K562 (cell line): ENCODE measurements at regions not wholly inside any gene's neighbourhood (a gene's known extent, or its start where the extent isn't known, plus 50 kb on each side); places are given as distances from the start of the nearest gene placed in this dataset.

Source experiments
- ARID1B ChIP-seq: fragments of 450-650 bp; IDR thresholded peaks from 2 replicates; pipeline ENCODE4 v1.6.1; 2016; ENCODE audit warnings: antibody characterized with exemption, mild to moderate bottlenecking, inconsistent platforms
- BCL6 ChIP-seq: fragments of 250-450 bp; sonication (Bioruptor Pico); IDR thresholded peaks from 2 replicates; pipeline ENCODE4 v1.4.0; 2020
- EZH2 ChIP-seq: IDR thresholded peaks from 2 replicates; pipeline ENCODE4 v1.6.1; 2012; ENCODE audit warnings: low read depth, mild to moderate bottlenecking, inconsistent platforms, low read length, borderline replicate concordance
- JUNB ChIP-seq: fragments of 450-650 bp; formaldehyde crosslinking; conservative IDR thresholded peaks from 2 replicates; pipeline ENCODE4 v1.4.0; 2020; ENCODE audit warnings: mild to moderate bottlenecking
- POLR2AphosphoS5 ChIP-seq: IDR thresholded peaks from 2 replicates; pipeline ENCODE4 v1.6.1; 2011; ENCODE audit warnings: mild to moderate bottlenecking, low read depth, low read length, moderate library complexity; ENCODE audit not compliant: control insufficient read depth, insufficient read depth
- SETDB1 ChIP-seq: IDR thresholded peaks from one replicate; pipeline ENCODE4 v1.6.1; 2012; ENCODE audit warnings: low read length, control low read depth, inconsistent platforms
- ZNF778 ChIP-seq: fragments of 450-650 bp; formaldehyde crosslinking; IDR thresholded peaks from 2 replicates; pipeline ENCODE4 v1.4.0; 2020; ENCODE audit warnings: mild to moderate bottlenecking, moderate library complexity
- TF ChIP-seq, protein P1 (sequence below): fragments of 250-450 bp; sonication (Bioruptor Pico); IDR thresholded peaks from 2 replicates; pipeline ENCODE4 v1.4.0; 2020; ENCODE audit warnings: mild to moderate bottlenecking
- TF ChIP-seq, protein P2 (sequence below), 2 experiments: fragments of 450-650 bp; IDR thresholded peaks; 2 replicates each; pipeline ENCODE4 v1.6.1; 2016; ENCODE audit warnings: mild to moderate bottlenecking in 2 of 2, borderline replicate concordance in 1 of 2, low read depth in 1 of 2, moderate library complexity in 1 of 2
- TF ChIP-seq, protein P3 (sequence below): sonication (generic); formaldehyde crosslinking; IDR thresholded peaks from 2 replicates; pipeline ENCODE4 v1.8.1; 2022; ENCODE audit warnings: missing genetic modification reagents
- TF ChIP-seq, protein P4 (sequence below): sonication (generic); formaldehyde crosslinking; IDR thresholded peaks from 2 replicates; pipeline ENCODE4 v1.8.0; 2022; ENCODE audit warnings: mild to moderate bottlenecking, missing genetic modification reagents
- TF ChIP-seq, protein P5 (sequence below): fragments of 450-650 bp; IDR thresholded peaks from 2 replicates; pipeline ENCODE4 v1.6.1; 2016; ENCODE audit warnings: antibody characterized with exemption

DNA sequence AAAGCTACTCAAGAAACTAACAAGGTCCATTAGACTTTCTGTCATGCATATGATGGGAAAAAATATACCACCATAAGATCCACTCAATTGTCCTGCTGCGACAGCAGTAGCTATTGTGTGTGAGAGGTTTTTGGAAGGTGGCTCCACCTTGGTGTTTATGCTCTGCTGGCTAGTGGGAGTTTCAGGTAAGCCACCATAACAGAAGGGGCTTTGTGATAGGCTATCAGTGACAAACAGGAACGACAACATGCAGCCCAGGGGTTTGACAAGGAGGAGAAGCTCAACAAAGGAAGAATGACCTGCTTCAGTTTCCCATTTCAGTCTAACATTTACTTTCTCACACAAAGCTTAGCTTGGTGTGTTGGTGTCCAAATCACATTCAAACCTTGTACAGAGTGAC, 182.6 kb downstream of the ATOH1 start:
- TF ChIP-seq, protein P1, sequence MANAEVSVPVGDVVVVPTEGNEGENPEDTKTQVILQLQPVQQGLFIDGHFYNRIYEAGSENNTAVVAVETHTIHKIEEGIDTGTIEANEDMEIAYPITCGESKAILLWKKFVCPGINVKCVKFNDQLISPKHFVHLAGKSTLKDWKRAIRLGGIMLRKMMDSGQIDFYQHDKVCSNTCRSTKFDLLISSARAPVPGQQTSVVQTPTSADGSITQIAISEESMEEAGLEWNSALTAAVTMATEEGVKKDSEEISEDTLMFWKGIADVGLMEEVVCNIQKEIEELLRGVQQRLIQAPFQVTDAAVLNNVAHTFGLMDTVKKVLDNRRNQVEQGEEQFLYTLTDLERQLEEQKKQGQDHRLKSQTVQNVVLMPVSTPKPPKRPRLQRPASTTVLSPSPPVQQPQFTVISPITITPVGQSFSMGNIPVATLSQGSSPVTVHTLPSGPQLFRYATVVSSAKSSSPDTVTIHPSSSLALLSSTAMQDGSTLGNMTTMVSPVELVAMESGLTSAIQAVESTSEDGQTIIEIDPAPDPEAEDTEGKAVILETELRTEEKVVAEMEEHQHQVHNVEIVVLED (CRISPR knock-in tag): no peak
- TF ChIP-seq, protein P2, sequence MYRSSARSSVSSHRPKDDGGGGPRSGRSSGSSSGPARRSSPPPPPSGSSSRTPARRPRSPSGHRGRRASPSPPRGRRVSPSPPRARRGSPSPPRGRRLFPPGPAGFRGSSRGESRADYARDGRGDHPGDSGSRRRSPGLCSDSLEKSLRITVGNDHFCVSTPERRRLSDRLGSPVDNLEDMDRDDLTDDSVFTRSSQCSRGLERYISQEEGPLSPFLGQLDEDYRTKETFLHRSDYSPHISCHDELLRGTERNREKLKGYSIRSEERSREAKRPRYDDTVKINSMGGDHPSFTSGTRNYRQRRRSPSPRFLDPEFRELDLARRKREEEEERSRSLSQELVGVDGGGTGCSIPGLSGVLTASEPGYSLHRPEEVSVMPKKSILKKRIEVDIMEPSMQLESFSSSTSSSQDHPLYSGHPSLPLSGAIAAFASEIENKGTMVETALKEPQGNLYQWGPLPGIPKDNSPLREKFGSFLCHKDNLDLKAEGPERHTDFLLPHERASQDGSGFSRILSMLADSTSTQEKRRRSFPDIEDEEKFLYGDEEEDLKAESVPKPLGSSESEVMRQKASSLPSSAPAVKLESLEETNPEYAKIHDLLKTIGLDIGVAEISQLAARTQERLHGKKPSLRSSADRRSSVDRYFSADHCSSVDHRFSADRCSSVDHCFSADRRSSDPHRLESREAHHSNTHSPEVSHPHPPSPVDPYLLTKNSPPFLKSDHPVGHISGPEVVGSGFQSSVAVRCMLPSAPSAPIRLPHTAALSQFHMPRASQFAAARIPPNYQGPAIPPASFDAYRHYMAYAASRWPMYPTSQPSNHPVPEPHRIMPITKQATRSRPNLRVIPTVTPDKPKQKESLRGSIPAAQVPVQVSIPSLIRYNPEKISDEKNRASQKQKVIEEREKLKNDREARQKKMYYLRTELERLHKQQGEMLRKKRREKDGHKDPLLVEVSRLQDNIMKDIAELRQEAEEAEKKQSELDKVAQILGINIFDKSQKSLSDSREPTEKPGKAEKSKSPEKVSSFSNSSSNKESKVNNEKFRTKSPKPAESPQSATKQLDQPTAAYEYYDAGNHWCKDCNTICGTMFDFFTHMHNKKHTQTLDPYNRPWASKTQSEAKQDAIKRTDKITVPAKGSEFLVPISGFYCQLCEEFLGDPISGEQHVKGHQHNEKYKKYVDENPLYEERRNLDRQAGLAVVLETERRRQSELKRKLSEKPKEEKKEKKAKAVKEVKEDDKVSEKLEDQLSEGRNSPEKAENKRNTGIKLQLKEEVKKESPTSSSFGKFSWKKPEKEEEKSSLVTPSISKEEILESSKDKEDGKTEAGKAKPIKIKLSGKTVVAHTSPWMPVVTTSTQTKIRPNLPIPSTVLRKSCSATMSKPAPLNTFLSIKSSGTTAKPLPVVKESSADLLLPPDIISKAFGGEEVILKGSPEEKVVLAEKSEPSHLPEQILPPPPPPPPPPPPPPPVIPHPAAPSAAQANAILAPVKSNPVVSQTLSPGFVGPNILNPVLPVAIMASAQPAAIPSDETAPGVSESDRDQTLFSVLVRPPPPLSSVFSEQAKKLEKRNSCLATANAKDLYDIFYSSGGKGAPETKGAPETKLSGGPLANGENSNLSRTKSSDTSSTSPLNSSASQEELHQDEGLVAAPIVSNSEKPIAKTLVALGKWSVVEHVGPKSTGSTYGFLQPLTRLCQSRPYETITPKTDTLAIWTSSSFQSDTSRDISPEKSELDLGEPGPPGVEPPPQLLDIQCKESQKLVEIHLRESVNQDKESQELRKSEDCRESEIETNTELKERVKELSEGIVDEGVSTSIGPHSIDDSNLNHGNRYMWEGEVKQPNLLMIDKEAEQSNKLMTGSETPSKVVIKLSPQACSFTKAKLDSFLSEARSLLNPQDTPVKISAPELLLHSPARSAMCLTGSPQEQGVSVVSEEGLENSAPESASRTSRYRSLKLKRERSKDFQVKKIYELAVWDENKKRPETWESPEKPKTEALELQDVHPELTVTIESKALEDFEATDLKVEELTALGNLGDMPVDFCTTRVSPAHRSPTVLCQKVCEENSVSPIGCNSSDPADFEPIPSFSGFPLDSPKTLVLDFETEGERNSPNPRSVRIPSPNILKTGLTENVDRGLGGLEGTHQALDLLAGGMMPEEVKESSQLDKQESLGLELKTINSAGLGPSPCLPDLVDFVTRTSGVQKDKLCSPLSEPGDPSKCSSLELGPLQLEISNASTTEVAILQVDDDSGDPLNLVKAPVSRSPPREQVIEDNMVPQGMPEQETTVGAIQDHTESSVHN (IDR thresholded peaks at IDR 0.05; ENCODE audit: borderline replicate concordance in 1 of 2, low read depth in 1 of 2): no peak
- TF ChIP-seq EZH2 (no peak), BCL6 (CRISPR knock-in tag) (no peak), SETDB1 (no peak), ARID1B (peak; percentile 52; the same call in 1 of the 2 replicates), POLR2AphosphoS5 (no peak), JUNB (CRISPR knock-in tag) (no peak), ZNF778 (CRISPR knock-in tag) (no peak)
- TF ChIP-seq, protein P3, sequence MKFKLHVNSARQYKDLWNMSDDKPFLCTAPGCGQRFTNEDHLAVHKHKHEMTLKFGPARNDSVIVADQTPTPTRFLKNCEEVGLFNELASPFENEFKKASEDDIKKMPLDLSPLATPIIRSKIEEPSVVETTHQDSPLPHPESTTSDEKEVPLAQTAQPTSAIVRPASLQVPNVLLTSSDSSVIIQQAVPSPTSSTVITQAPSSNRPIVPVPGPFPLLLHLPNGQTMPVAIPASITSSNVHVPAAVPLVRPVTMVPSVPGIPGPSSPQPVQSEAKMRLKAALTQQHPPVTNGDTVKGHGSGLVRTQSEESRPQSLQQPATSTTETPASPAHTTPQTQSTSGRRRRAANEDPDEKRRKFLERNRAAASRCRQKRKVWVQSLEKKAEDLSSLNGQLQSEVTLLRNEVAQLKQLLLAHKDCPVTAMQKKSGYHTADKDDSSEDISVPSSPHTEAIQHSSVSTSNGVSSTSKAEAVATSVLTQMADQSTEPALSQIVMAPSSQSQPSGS (CRISPR knock-in tag): no peak
- TF ChIP-seq, protein P4, sequence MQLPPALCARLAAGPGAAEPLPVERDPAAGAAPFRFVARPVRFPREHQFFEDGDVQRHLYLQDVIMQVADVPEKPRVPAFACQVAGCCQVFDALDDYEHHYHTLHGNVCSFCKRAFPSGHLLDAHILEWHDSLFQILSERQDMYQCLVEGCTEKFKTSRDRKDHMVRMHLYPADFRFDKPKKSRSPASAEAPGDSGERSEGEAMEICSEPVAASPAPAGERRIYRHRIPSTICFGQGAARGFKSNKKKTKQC: no peak
- TF ChIP-seq, protein P5, sequence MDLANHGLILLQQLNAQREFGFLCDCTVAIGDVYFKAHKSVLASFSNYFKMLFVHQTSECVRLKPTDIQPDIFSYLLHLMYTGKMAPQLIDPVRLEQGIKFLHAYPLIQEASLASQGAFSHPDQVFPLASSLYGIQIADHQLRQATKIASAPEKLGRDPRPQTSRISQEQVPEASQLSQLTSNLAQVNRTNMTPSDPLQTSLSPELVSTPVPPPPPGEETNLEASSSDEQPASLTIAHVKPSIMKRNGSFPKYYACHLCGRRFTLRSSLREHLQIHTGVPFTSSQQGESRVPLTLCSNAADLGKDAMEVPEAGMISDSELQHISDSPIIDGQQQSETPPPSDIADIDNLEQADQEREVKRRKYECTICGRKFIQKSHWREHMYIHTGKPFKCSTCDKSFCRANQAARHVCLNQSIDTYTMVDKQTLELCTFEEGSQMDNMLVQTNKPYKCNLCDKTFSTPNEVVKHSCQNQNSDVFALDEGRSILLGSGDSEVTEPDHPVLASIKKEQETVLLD: no peak
